ENCODE measurements at regions not wholly inside any gene's neighbourhood (a gene's known extent, or its start where the extent isn't known, plus 50 kb on each side); places are given as distances from the start of the nearest gene placed in this dataset.

GRCh38 chr5:74560245-74560644 is 80.3 kb downstream of the ENC1 start (continued):
- TF ChIP-seq CTCF (IDR thresholded peaks at IDR 0.05 in 2 of 3, conservative IDR thresholded peaks at IDR 0.05 in 1 of 3; ENCODE audit: control insufficient read depth in 2 of 3, extremely low read depth in 1 of 3, insufficient read depth in 1 of 3, low read depth in 3 of 3, low read length in 3 of 3) (no peak), RELA (IDR thresholded peaks at IDR 0.05; ENCODE audit: borderline replicate concordance, partially characterized antibody) (no peak), SMAD5 (IDR thresholded peaks at IDR 0.05; ENCODE audit: low read depth) (no peak), POLR2AphosphoS5 (IDR thresholded peaks at IDR 0.05; ENCODE audit: low read length) (no peak), IRF5 (IDR thresholded peaks at IDR 0.05; ENCODE audit: borderline replicate concordance) (no peak), HDGF (IDR thresholded peaks at IDR 0.05) (no peak), CHD2 (IDR thresholded peaks at IDR 0.05; ENCODE audit: borderline replicate concordance, low read depth, low read length) (no peak), ZNF24 (IDR thresholded peaks at IDR 0.05) (no peak), RBBP5 (conservative IDR thresholded peaks at IDR 0.05) (no peak)
